NCI-H1417 (cell line): ENCODE measurements at regions not wholly inside any gene's neighbourhood (a gene's known extent, or its start where the extent isn't known, plus 50 kb on each side); places are given as distances from the start of the nearest gene placed in this dataset.
A peak's percentile ranks its signal among the peaks of the same experiment; 100 is the strongest.

ENCODE experiments used
- DNase-seq, 3 experiments: peaks; one replicate each; lab custom pipeline; 2025; lab: John Stamatoyannopoulos, UW

- no peak for DNase-seq
Measured at GRCh38 chr16:54479546-54479945, 193.0 kb upstream of the IRX3 start.

GRCh38 chr16:54477714-54478113 is 191.1 kb upstream of the IRX3 start:
- DNase-seq = no peak

- peak in 1 of 3 experiments; percentile 15 for DNase-seq
Measured at GRCh38 chr16:54475019-54475601, 188.5 kb upstream of the IRX3 start.

GRCh38 chr16:54473226-54473993 is 186.8 kb upstream of the IRX3 start:
- DNase-seq = no peak

- no peak for DNase-seq
Measured at GRCh38 chr16:54467398-54467797, 180.8 kb upstream of the IRX3 start.

GRCh38 chr16:54466233-54466632 is 179.6 kb upstream of the IRX3 start:
- peak in 2 of 3 experiments; percentile 82 to 95 for DNase-seq

- DNase-seq = no peak
Measured at GRCh38 chr16:54465063-54465462, 178.5 kb upstream of the IRX3 start.

GRCh38 chr16:54462771-54463170 is 176.2 kb upstream of the IRX3 start:
- no peak for DNase-seq

GRCh38 chr16:54462151-54462651 is 175.6 kb upstream of the IRX3 start:
- no peak for DNase-seq

- DNase-seq = peak in 1 of 3 experiments; percentile 28
Measured at GRCh38 chr16:54460263-54460860, 173.8 kb upstream of the IRX3 start.

GRCh38 chr16:54459509-54460262 is 173.1 kb upstream of the IRX3 start:
- no peak for DNase-seq

- DNase-seq = no peak
Measured at GRCh38 chr16:54458923-54459322, 172.3 kb upstream of the IRX3 start.

GRCh38 chr16:54456291-54456690 is 169.7 kb upstream of the IRX3 start:
- no peak for DNase-seq

GRCh38 chr16:54455030-54455725 is 168.6 kb upstream of the IRX3 start:
- DNase-seq = no peak

- DNase-seq = no peak
Measured at GRCh38 chr16:54454616-54455015, 168.0 kb upstream of the IRX3 start.

- no peak for DNase-seq
Measured at GRCh38 chr16:54453871-54454270, 167.3 kb upstream of the IRX3 start.

- DNase-seq = no peak
Measured at GRCh38 chr16:54447576-54448440, 161.2 kb upstream of the IRX3 start.

- DNase-seq = peak in 2 of 3 experiments; percentile 40 to 65
Measured at GRCh38 chr16:54446639-54447038, 160.1 kb upstream of the IRX3 start.

GRCh38 chr16:54444851-54445458 is 158.4 kb upstream of the IRX3 start:
- DNase-seq = no peak

GRCh38 chr16:54443839-54444238 is 157.3 kb upstream of the IRX3 start:
- no peak for DNase-seq
